Stimulated activated CD4-positive, alpha-beta T cell treated with anti-CD3 and anti-CD28 coated beads, TNF-alpha, amount 100 ng/mL, for 48 hours (primary cell): ENCODE measurements at regions not wholly inside any gene's neighbourhood (a gene's known extent, or its start where the extent isn't known, plus 50 kb on each side); places are given as distances from the start of the nearest gene placed in this dataset.

Experiments
- DNase-seq, 3 donors: peaks; one replicate each; pipeline ENCODE4 v3.0.0-alpha.2; 2020; ENCODE audit warnings: low read depth in 3 of 3

DNA sequence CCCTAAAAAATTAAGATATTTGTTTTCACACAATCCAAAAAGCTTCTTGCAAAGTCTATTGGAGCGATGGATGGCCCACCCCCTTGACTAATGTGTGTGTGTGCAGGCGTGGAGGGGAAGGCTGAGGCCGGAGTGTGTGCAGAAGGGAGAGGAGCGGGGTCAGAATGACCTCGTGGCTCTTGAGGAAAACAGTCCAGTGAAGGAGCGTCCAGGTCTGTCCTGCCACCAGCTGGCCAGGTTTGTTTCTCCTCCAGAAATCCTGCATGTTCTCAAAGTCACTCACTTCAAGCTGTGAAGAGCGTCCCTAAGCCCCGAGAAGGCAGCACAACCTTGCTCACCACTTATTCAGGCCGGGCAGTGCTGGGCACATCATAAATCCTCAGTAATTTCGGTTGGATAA, 69.5 kb upstream of the SSX2IP start:
- DNase-seq: no peak

DNA sequence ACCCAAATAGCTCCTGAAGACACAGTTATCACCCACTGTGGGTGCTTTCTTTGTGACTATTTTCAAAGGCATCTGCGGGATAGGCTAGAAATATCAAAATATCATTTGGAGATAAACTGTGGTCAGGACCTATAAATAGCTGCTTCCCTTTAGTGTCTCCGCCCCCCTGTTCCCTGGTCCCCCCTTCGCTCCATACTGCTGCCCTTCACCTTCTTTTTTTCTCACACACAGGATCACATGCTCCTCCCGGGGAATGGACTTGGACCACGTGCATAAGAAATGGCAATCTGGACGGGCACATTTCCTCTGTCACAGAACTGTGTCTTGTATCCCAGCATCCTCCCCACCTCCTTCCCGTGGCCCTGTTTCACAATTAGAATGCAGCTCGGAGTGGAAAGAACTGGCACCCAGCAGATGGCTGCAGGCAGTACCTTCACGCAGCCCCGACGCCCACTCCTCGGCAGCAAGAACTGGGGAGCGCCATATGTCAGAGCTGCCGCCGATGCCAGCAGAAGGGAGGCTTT, 68.8 kb upstream of the SSX2IP start:
- DNase-seq: peak in 1 of 3 donors; percentile 24

DNA sequence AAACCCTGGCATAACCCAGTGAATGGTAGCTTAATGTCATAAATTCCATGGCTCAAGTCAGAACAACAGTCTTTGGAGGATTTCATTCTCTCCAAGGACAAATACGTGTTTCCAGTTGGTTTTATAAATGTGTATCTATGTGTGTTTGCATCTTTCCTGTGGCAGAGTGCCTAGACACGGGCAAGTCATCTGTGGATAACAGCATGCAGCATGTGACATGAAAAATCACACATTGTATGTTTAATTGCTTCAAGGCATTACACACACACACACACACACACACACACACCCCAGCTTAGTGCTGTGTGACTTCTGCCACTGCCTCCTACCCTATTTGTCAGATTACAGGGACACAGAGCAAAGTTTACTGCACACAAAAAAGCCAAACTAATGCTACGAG, 68.2 kb upstream of the SSX2IP start:
- no peak for DNase-seq

DNA sequence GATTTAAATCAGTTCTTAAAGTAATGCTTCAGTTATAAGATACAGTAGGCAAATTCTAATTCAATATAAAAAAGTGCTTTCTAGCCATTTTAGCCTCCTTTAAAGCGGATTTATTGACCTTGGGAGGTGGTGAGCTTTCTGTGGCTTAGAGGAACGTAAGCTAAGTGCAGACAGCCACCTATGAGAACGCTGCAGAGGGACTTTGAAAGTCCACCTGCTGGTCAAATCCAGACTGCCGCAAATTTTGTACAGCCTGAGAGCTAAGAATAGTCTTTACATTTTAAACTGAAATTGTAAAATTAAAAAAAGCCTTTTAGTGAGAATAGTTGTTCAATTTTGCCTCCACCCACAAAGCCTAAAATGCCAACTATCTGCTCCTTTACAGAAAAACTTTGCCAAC, 67.0 kb upstream of the SSX2IP start:
- DNase-seq: no peak

DNA sequence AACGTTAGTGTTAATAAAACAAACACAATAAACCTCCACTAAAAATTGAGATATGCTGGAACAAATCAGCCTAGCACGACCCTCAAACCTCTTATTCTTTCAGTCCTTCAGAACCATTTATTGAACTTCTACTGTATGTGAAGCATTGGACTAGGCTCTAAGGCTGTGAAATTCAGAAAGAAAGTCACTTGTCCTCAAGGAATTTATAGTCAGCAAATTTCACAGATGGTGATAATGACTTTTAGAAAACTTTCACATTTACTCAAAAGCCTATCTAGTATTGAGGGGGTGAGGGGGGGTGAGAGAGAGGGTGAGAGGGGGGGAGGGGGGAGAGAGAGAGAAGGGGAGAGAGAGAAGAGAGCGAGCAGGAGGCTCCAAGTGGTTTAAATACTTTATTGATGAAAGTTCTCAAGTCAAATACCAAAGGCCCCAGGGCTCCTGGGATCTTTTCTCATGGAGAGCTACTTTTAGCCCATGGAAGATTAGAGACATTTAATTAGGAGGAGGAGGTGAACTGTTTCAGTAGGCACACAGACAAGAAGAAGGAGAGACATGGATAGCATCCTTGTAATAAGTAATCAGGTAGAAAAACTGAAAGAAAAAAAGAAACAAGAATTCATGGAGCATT, 66.3 kb upstream of the SSX2IP start:
- DNase-seq: no peak

DNA sequence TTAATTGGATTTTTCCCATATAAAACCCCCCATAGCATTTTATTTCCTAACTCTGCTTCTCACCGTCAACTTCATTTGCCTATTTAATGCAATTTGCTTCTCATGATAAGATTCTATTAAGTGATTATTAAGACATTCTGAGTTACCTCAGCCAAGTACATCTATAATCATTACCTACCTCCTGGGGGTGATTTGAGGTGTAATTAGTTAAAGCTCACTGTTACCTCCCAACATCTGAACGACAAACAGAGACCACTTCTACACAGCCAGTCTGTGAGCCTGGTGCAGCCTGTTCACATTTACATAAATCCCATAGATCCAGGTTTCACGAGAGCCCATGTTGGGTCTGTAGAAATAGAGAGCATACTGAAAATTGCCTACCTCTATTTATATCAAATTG, 65.7 kb upstream of the SSX2IP start:
- DNase-seq: no peak

DNA sequence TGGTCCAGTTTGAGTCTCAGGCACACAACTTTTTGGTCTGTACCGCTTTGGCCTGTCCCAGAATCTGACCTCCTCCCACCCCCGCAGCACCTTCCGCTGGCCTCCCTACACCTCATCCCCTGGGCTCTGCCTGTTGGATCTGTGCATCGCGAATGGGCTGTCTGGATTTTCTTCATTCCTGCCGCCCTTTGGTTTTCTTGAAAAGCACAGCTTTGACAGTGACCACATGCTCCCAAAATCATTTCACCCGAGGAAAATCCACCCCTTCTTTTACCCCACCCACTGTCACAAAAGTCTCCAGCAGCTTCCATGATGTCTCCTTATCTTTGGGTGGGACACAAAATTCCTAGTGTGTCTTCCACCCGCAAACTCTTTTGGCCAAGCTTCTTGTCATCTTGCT, 65.0 kb upstream of the SSX2IP start:
- no peak for DNase-seq

DNA sequence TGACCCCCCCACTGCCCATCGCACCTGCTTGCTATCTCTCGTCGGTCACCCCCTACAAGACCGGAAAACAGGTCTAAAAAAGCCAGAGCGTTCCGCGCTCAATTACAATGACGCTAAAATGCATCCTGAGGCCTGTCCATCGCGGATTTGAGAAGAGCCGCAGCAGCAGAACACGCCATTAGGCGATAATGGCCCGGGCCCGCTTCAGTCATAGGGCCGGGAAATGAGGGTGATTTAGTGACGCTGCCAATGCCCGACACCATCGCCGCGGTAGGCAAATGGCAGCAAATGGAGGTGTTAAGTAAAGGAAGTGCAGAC, 64.1 kb upstream of the SSX2IP start:
- no peak for DNase-seq

DNA sequence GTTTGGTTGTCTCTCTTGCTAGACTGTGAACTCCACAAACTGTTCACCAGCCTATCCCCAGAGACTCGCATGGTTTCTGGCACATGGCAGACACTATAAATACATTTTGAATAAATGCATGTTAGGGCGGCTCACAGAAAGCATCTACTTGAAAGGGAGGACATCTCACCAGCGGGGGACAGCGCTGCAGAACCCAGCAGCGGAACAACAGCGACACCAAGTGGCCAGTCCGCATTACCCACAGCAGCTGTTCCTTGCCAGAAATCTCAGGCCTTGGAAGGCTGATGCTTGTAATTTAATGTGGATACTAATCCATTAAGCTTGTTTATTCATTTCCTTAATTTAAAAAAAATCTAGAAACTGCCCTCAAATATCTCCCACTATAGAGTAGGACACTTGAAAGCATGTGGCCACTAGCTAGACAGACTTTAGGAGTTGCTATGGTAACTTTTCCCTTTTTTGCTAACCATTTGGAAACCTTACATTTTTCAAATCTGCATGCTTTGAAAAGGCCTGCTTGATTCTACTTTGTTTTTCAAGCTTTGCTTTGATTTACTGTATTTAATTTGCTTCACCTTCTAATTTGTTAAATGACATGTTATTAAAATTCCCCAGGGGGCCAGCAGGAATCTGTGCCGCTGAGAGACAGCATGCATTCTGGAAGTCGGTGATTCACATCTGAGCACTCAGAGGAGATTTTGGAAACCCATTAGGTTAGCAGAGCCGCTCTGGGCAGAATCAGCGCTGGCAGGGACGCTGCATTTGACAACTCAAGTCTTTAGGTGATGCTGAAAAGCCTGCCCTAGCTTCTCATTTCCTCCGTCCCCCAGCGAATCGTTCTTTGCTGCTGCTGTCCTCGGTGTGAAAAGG, 63.5 kb upstream of the SSX2IP start:
- peak; percentile 51 to 71 (median 58) for DNase-seq

DNA sequence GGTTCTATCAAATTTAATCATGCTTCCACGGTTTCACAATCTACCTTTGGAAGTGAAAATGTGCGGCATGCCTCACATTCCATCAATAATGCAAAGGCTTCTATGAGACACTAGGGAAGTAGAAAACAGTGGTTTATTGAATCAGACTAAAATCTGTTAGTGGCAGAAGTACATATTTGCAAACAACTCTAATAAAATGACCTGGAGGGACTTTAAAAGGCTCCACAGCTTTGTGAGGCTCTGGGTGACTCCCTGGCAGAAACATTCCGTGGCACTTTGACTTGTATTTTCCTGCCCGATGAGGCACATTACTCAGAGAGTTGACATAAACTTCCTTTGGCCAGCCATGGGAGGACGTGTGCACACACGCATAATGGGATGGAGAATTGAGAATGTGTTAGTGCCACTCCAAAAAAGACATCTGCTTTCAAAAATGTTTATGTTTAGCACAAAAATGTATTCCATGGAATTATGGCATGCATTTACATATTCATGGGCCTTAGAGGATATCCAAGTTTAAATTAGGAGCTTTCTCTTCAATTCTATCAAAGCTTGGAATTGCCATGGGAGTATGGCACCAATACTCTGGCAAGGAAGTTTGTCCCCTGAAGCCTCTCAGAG, 60.0 kb upstream of the SSX2IP start:
- no peak for DNase-seq

DNA sequence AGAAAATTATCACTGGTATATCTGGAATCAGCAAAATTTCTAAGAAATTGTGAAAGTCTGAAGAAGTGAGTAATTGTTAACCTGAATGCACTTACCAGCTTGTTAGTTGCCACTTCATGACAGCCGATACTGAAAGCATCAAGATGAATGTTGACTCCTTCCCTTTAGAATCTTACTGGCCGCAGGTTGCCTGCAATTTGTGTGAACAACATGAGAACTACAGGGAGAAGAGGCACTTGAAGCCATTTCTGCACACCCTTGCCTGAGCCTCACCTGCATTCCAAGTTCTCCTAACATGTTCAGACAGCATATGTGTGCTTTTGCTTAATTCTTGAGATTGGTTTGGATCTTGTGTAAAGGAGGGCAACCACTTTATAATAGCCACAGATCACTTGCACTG, 59.2 kb upstream of the SSX2IP start:
- DNase-seq: no peak

DNA sequence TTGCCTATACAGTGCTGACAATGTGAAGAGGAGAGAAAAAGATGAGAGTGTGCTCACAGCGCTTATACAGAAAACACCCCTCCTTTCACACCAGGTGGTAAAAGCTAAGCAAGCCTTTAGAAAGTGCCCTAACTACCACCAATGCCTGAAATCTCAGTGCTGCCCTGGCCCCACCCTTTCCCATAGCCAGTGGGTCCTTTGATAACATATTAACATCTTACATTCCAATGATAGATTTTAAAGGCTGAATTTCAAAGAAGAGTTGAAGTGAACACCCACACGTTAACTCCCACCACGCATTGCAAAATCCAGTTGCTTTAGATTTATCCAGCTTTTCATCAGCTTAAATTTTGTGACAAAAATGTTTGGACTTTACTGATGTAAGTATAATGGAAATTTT, 58.1 kb upstream of the SSX2IP start:
- no peak for DNase-seq

DNA sequence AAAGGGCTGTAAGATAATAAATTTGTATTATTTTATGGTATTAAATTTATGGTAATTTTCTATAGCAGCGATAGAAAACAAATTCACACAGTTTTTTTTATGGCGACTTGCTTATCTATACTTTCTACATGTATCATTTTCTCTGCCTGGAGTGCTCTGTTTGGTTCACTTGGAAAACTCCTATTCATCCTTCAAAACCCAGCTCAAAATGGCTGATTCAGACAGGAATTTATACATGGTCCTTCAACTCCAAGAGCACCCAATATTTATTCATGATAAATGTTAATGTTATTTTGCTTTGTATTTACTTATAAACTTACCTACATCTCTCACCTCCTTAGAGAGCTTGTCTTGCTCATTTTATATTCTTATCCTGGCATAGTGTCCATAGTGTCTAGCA, 55.6 kb upstream of the SSX2IP start:
- no peak for DNase-seq

DNA sequence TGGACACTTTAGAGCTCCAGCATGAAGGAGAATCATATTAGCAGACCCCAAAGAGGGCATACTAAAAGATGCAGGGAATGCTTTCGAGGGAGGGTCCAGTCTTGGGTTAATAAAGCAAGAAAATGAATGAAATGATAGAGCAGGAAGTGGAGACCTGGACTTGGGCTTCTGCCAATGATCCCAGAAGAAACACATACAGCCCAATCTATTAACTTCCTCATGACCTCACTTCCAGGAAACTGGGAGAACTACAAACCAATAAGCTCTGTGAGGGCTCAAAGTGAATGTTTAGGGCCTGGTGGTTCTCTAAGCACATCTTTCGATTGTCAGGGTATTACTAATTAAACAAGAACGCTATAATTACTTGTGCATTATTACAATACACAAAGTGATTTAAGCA, 53.6 kb upstream of the SSX2IP start:
- DNase-seq: no peak

DNA sequence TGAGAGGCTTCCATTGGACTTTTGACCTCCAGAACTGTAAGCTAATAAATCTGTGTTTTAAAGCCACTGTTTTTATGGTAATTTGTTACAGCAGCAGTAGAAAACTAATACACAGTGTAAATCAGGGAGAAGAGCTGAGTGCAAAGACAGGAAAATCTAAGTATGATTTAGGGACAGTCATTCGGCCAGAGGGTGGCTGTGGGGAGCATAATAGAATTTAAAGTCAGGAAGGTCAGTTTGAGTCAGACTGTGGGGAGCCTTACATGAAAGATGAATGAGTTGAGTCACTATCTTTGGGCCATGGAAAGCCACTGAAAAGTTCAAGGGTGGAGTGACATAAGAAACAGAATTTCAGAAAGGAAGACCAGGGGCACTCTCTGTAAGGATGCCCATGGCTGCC, 52.4 kb upstream of the SSX2IP start:
- no peak for DNase-seq

DNA sequence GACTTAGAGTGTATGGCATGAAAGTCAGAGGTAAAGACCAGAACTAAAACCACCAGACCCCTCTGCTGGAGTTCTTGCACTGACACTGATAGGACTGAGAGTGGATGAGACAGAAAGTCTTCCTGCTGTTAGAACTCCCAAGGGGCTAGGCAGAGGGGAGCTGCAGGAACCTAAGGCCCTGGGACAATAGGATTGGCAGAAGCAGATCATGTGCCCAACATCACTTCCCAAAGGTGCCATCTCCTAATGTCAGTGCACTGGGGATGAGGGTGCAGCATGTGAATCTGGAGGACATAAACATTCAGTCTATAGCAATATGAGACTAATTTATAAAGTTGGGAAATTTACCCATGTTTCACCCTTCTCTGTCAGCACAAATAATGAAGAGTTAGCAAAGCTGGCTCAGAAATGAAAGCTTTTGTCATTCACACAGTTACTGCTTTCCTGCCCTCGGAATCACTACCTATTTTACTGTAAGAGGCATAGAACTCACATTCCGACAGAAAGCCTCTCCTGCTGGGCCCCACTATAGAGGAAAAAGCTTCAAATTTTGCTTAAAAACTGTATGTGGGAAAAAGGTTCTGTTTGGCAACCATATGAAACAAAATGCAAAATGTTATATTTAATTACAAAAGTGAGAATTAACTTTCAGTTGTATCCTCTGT, 49.9 kb upstream of the SSX2IP start:
- DNase-seq: no peak
